ENCODE measurements at regions not wholly inside any gene's neighbourhood (a gene's known extent, or its start where the extent isn't known, plus 50 kb on each side); places are given as distances from the start of the nearest gene placed in this dataset.
"Not testable (repeated sequence)": the region's sequence is repeated elsewhere in the genome, so short reads cannot be mapped to it uniquely, and the experiment has no call there.

DNA sequence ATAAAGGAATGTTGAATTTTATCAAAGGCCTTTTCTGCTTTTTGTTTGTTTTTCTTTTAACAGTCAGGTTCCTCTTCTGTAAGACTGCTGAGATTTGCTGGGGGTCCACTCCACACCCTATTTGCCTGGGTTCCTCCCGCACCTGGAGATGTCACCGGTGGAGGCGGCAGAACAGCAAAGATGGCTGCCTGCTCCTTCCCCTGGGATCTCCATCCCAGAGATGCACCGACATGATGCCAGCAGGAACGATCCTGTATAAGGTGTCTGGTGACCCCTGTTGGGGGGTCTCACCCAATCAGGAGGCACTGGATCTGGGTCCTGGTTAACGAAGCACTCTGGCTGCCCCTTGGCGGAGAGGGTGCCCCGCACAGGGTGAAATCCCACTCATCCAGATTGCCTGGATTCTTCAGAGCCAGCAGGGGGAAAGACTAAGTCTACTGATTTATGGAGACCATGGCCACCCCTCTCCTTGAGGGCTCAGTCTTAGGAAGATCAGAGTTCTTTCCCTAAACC lies 244.0 kb upstream of the MDGA2 start:
- TF ChIP-seq, protein P1, sequence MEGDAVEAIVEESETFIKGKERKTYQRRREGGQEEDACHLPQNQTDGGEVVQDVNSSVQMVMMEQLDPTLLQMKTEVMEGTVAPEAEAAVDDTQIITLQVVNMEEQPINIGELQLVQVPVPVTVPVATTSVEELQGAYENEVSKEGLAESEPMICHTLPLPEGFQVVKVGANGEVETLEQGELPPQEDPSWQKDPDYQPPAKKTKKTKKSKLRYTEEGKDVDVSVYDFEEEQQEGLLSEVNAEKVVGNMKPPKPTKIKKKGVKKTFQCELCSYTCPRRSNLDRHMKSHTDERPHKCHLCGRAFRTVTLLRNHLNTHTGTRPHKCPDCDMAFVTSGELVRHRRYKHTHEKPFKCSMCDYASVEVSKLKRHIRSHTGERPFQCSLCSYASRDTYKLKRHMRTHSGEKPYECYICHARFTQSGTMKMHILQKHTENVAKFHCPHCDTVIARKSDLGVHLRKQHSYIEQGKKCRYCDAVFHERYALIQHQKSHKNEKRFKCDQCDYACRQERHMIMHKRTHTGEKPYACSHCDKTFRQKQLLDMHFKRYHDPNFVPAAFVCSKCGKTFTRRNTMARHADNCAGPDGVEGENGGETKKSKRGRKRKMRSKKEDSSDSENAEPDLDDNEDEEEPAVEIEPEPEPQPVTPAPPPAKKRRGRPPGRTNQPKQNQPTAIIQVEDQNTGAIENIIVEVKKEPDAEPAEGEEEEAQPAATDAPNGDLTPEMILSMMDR (conservative IDR thresholded peaks at IDR 0.05; ENCODE audit: low read depth, low read length), result no peak
- H3K4me3 ChIP-seq (ENCODE audit: low read depth, low read length), result no peak overlapping the region
- DNase-seq (ENCODE audit: low read depth), result no peak

DNA sequence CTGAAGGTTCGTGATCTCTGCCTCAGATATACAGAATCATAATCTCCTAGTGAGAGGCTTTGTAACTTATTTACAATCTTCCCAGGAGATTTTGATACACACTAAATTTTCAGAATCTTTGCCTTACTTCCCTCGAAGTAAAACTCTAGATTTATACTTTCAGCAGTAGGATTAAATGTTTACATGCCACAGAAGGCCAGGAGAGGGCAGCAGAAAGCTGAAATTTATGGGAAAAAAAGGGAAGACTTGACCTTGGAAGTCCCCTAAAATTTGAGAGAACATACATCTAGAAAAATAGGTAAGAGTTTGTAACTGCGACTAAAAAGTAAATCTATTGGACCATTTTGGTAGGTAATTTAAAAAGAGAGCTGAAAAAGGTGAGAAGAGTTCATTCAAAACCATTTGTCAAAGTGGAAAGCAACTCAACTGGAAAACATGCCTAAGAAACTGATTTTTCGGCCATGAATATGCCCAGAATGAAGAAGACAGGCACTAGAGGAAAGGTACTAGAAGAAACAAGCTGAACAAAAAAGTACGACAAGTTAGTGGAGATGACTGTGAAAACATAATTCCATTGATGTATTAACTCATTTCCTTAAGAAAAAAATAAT lies 242.0 kb upstream of the MDGA2 start:
- TF ChIP-seq, protein P1 (conservative IDR thresholded peaks at IDR 0.05; ENCODE audit: low read depth, low read length), result peak; percentile 69
- no peak overlapping the region for H3K4me3 ChIP-seq (ENCODE audit: low read depth, low read length)
- no peak for DNase-seq (ENCODE audit: low read depth)

DNA sequence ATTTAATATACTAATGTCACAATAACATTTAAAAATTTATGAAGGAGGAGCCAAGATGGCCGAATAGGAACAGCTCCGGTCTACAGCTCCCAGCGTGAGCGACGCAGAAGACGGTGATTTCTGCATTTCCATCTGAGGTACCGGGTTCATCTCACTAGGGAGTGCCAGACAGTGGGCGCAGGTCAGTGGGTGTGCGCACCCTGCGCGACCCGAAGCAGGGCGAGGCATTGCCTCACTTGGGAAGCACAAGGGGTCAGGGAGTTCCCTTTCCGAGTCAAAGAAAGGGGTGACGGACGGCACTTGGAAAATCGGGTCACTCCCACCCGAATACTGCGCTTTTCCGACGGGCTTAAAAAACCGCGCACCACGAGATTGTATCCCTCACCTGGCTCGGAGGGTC lies 225.7 kb upstream of the MDGA2 start:
- H3K4me3 ChIP-seq (ENCODE audit: low read depth, low read length); DNase-seq (ENCODE audit: low read depth): not testable (repeated sequence)

DNA sequence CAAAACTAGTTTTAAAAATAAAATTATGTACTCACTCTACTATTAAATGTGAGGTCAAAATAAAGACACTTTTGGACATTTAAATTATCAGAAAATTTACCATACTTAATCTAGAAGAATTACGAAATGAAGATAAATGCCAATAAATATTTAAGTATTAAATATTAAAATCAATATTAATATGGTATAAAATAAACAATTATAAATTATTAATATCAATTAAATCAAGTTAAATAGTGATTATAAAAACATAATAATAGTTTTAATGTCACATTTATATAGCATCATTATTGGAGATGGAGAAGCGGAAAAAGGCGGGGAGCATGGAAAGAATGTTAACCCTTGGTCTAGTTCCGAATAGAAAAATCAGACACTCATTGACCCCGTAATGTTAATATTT lies 224.3 kb upstream of the MDGA2 start:
- TF ChIP-seq, protein P1 (conservative IDR thresholded peaks at IDR 0.05; ENCODE audit: low read depth, low read length), result no peak
- H3K4me3 ChIP-seq (ENCODE audit: low read depth, low read length), result no peak overlapping the region
- DNase-seq (ENCODE audit: low read depth), result no peak

DNA sequence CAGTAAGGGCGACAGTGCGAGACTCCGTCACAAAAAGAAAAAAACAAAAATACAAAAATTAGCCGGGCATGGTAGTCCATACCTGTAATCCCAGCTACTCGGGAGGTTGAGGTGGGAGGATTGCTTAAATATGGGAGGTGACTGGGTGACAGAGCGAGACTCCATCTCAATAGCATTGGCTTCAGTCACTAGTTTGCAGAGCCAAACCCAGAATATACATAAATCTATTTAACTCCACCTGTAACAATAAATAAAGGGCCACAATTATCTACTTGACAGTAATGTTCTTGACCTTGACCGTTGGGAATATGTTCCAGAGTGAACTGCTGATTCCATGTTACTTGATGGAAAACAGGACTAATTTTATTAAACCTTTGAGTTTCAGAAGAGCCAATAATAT lies 198.9 kb upstream of the MDGA2 start:
- TF ChIP-seq, protein P1 (conservative IDR thresholded peaks at IDR 0.05; ENCODE audit: low read depth, low read length), result no peak
- no peak for DNase-seq (ENCODE audit: low read depth)
- no peak overlapping the region for H3K4me3 ChIP-seq (ENCODE audit: low read depth, low read length)

DNA sequence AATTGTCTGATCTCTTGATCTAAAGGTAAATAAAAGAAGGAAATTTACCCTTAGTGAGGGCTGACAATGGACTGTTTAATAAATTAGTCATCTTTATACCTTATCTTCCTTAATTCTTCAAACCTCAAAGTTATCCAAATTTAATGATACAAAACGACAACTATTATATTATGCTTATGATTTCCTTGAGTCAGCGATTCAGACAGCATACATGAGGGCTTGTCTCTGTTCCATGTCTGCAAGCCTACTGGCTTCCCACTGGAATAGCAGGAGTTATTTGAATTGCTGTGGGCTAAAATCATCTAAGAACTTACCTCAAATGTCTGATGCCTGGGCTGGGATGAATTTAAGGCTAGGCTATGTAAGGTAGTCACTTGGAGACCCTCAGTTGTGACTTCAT lies 197.2 kb upstream of the MDGA2 start:
- TF ChIP-seq, protein P1 (conservative IDR thresholded peaks at IDR 0.05; ENCODE audit: low read depth, low read length), result no peak
- no peak for DNase-seq (ENCODE audit: low read depth)
- no peak overlapping the region for H3K4me3 ChIP-seq (ENCODE audit: low read depth, low read length)

DNA sequence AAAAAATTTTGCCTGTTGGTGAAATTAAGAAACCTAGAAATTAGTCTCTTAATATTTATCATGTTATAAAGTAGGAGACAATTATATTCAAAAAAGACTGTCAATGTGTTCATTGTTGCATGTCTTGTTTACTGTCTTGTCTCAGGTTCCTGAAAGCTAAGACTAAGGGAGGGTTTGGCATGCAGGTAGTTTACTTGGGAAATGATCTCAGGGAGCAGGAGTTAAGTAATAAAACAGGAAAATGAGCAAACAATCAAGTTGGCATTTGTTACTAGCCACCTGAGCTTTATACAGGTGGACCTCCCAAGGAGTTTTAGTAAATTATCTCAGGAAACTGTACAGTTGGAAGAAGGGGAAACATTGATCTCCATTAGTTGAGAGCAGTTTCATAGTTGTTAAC lies 188.0 kb upstream of the MDGA2 start:
- no peak overlapping the region for H3K4me3 ChIP-seq (ENCODE audit: low read depth, low read length)
- TF ChIP-seq, protein P1 (conservative IDR thresholded peaks at IDR 0.05; ENCODE audit: low read depth, low read length), result no peak
- no peak for DNase-seq (ENCODE audit: low read depth)
